ENCODE measurements at regions not wholly inside any gene's neighbourhood (a gene's known extent, or its start where the extent isn't known, plus 50 kb on each side); places are given as distances from the start of the nearest gene placed in this dataset.
"Not testable (repeated sequence)": the region's sequence is repeated elsewhere in the genome, so short reads cannot be mapped to it uniquely, and the experiment has no call there.

DNA sequence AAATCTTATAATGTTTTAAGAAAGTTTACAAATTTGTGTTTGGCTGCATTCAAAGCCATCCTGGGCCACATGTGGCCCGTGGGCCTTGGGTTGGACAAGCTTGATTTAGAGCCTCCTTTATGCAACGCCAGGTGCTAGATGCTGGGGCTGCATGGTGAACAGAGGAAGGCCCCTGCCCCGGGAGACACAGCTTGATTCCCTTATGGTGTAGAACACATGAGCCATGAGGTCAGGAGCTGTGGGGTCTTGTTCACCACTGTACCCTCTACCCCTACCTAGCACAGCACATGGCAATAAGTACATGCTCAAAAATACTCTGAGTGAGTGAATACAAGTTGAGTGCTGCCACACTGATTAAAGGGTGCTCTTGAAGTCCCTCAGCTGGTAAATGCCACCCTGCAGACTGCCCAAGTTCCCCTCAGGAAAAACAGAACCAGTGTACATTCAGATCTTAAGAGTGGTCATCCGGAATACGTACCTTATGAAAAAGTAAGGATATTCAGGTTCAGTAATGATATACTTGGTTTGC, 71.9 kb downstream of the ARRDC3 start:
- Histone ChIP-seq H3K9me1 (ENCODE audit: control insufficient read depth, extremely low read depth, insufficient read depth, low read length) (peaks cover 2% of the 10 kb centered on the region), H3K9ac (ENCODE audit: control insufficient read depth, extremely low read depth, insufficient read depth, low read length) (peak overlapping the region; percentile 52), H3K4me3 (ENCODE audit: control insufficient read depth in 2 of 3, extremely low read depth in 1 of 3, insufficient read depth in 2 of 3, low read depth in 1 of 3, low read length in 3 of 3) (peak overlapping the region in 2 of 3 experiments; percentile 26 to 32), H3K79me2 (ENCODE audit: control insufficient read depth, insufficient read depth, low read length) (no peaks in the 10 kb centered on the region), H3K4me2 (ENCODE audit: control insufficient read depth, extremely low read depth, insufficient read depth, low read depth, low read length) (peak overlapping the region; percentile 82), H3K27me3 (ENCODE audit: control insufficient read depth, extremely low read depth, insufficient read depth, low read length) (no peaks in the 10 kb centered on the region), H3K36me3 (ENCODE audit: control insufficient read depth in 2 of 2, extremely low read depth in 1 of 2, insufficient read depth in 2 of 2, low read length in 2 of 2) (no peaks in the 10 kb centered on the region), H3K4me1 (ENCODE audit: control insufficient read depth, extremely low read depth, insufficient read depth, low read length) (peaks cover 43% of the 10 kb centered on the region), H4K20me1 (ENCODE audit: control insufficient read depth, extremely low read depth, insufficient read depth, low read length) (no peaks in the 10 kb centered on the region), H3K27ac (ENCODE audit: control insufficient read depth, insufficient read depth, low read length) (peak overlapping the region; percentile 89), H2AFZ (ENCODE audit: control insufficient read depth, low read length) (peak overlapping the region; percentile 27), H3K9me3 (ENCODE audit: control insufficient read depth, low read depth, low read length) (no peaks in the 10 kb centered on the region)
- dilution Hi-C loops (cut with MboI; ENCODE audit: extremely low pct_ligation_motif_present, low sequenced_read_pairs), result no loop called here
- DNase-seq (ENCODE audit: low read depth, low spot score), result no peak
- no peak for FAIRE-seq
- TF ChIP-seq EZH2 (IDR thresholded peaks at IDR 0.05; ENCODE audit: low read length) (no peak), CTCF (optimal IDR thresholded peaks at IDR 0.05 in 1 of 3, IDR thresholded peaks at IDR 0.05 in 1 of 3, conservative IDR thresholded peaks at IDR 0.05 in 1 of 3; ENCODE audit: extremely low read depth in 1 of 3, insufficient read depth in 2 of 3, low read length in 3 of 3) (no peak)

DNA sequence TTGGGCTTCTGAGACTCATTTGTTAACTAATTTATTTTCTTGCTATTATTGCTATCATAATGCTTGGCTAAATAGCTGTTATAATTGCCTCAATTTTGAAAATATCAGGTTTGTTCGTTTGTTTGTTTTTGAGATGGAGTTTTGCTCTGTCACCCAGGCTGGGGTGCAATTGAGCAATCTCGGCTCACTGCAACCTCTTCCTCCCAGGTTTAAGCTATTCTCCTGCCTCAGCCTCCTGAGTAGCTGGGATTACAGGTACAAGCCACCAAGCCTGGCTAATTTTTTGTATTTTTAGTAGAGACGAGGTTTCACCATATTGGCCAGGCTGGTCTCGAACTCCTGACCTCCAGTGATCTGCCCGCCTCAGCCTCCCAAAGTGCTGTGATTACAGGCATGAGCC, 75.0 kb downstream of the ARRDC3 start:
- H3K9me1 ChIP-seq (ENCODE audit: control insufficient read depth, extremely low read depth, insufficient read depth, low read length); H3K4me3 ChIP-seq (ENCODE audit: control insufficient read depth in 2 of 3, extremely low read depth in 1 of 3, insufficient read depth in 2 of 3, low read depth in 1 of 3, low read length in 3 of 3); H3K27ac ChIP-seq (ENCODE audit: control insufficient read depth, insufficient read depth, low read length); dilution Hi-C loops (cut with MboI; ENCODE audit: extremely low pct_ligation_motif_present, low sequenced_read_pairs); H2AFZ ChIP-seq (ENCODE audit: control insufficient read depth, low read length); H3K79me2 ChIP-seq (ENCODE audit: control insufficient read depth, insufficient read depth, low read length); H3K9me3 ChIP-seq (ENCODE audit: control insufficient read depth, low read depth, low read length); H4K20me1 ChIP-seq (ENCODE audit: control insufficient read depth, extremely low read depth, insufficient read depth, low read length); H3K4me2 ChIP-seq (ENCODE audit: control insufficient read depth, extremely low read depth, insufficient read depth, low read depth, low read length); H3K9ac ChIP-seq (ENCODE audit: control insufficient read depth, extremely low read depth, insufficient read depth, low read length); H3K27me3 ChIP-seq (ENCODE audit: control insufficient read depth, extremely low read depth, insufficient read depth, low read length); DNase-seq (ENCODE audit: low read depth, low spot score); H3K36me3 ChIP-seq (ENCODE audit: control insufficient read depth in 2 of 2, extremely low read depth in 1 of 2, insufficient read depth in 2 of 2, low read length in 2 of 2); FAIRE-seq: not testable (repeated sequence)
- peaks cover 29% of the 10 kb centered on the region for H3K4me1 ChIP-seq (ENCODE audit: control insufficient read depth, extremely low read depth, insufficient read depth, low read length)

- Histone ChIP-seq H3K27me3 (ENCODE audit: control insufficient read depth, extremely low read depth, insufficient read depth, low read length) (no peaks in the 10 kb centered on the region), H3K4me1 (ENCODE audit: control insufficient read depth, extremely low read depth, insufficient read depth, low read length) (peaks cover 18% of the 10 kb centered on the region), H3K27ac (ENCODE audit: control insufficient read depth, insufficient read depth, low read length) (peak overlapping the region; percentile 20), H4K20me1 (ENCODE audit: control insufficient read depth, extremely low read depth, insufficient read depth, low read length) (no peaks in the 10 kb centered on the region), H3K9me1 (ENCODE audit: control insufficient read depth, extremely low read depth, insufficient read depth, low read length) (peaks cover 2% of the 10 kb centered on the region), H3K4me3 (ENCODE audit: control insufficient read depth in 2 of 3, extremely low read depth in 1 of 3, insufficient read depth in 2 of 3, low read depth in 1 of 3, low read length in 3 of 3) (no peak overlapping the region), H3K79me2 (ENCODE audit: control insufficient read depth, insufficient read depth, low read length) (no peaks in the 10 kb centered on the region), H2AFZ (ENCODE audit: control insufficient read depth, low read length) (no peak overlapping the region), H3K9me3 (ENCODE audit: control insufficient read depth, low read depth, low read length) (no peaks in the 10 kb centered on the region), H3K36me3 (ENCODE audit: control insufficient read depth in 2 of 2, extremely low read depth in 1 of 2, insufficient read depth in 2 of 2, low read length in 2 of 2) (no peaks in the 10 kb centered on the region), H3K9ac (ENCODE audit: control insufficient read depth, extremely low read depth, insufficient read depth, low read length) (no peak overlapping the region), H3K4me2 (ENCODE audit: control insufficient read depth, extremely low read depth, insufficient read depth, low read depth, low read length) (peak overlapping the region; percentile 15)
- FAIRE-seq (peak; percentile 70), DNase-seq (ENCODE audit: low read depth, low spot score) (no peak)
- dilution Hi-C loops (cut with MboI; ENCODE audit: extremely low pct_ligation_motif_present, low sequenced_read_pairs), result no loop called here
- TF ChIP-seq EZH2 (IDR thresholded peaks at IDR 0.05; ENCODE audit: low read length), result no peak
- TF ChIP-seq CTCF (optimal IDR thresholded peaks at IDR 0.05 in 1 of 3, IDR thresholded peaks at IDR 0.05 in 1 of 3, conservative IDR thresholded peaks at IDR 0.05 in 1 of 3; ENCODE audit: extremely low read depth in 1 of 3, insufficient read depth in 2 of 3, low read length in 3 of 3), result no peak
Observed at GRCh38 chr5:91307048-91307447, 76.1 kb downstream of the ARRDC3 start.
